GM21717 (cell line): ENCODE measurements at regions not wholly inside any gene's neighbourhood (a gene's known extent, or its start where the extent isn't known, plus 50 kb on each side); places are given as distances from the start of the nearest gene placed in this dataset.
"Not testable (repeated sequence)": the region's sequence is repeated elsewhere in the genome, so short reads cannot be mapped to it uniquely, and the experiment has no call there.

ENCODE experiments used
- ATAC-seq: cut with Tn5 transposase; IDR thresholded peaks from one replicate; pipeline ENCODE4 v1.9.1; 2021; ENCODE audit warnings: mild to moderate bottlenecking, moderate library complexity; ENCODE audit not compliant: unreplicated experiment

DNA sequence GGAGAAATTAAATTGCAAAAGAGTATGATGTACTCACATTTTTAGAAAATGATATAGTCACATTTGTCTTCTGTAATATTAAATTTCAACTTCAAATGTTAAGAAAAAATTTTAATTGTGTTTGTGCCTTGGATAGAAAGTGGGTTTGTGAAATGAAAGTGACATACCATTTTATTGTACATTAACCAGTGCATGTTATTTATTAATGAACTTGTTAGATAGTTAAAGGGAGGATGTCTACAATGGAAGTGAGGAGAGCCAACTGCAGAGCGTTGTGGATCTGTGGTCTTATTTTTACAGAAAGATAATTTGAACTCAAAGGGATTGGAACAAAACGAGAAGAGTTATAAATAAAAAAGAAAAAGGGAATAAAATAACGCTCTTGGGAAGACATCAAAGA lies 291.7 kb downstream of the ARL4A start:
- ATAC-seq = no peak

DNA sequence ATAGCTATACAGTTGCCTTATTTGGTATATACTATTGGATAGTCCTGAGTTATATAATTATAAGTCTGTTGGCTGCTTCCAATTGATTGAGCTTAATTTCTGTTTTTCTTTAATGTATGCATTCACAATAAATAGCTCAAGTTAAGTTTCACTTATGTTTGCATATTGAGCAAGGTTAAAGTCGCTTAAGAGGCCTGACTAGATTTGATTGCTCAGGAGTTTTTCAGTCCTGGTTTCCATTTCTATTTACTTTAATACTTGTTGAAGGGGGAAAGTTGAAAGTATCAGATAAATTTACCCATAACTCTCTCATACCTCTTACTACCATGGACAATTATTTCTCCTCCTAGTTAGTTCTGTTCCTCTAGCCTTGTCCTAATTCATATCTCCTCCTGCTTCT lies 294.7 kb downstream of the ARL4A start:
- no peak for ATAC-seq

DNA sequence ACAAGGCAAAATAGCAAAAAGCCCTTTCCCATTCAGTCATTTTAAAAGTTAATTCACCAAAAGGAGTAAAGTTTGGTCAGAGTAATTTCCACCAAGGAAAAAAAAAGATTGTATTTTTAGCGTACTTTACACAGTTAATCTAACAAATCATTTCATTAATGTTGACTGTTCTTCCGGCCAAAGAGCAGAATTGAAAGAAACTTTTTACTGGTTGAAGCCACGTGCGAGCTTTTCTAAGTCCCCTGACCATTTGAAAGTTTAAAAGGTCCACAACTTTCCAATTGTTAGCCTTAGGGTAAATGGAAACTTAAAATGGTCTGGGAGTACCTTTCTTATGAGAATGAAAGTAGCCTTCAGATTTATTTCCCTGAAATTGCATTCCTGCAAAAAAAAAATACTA lies 296.7 kb downstream of the ARL4A start:
- ATAC-seq = no peak

DNA sequence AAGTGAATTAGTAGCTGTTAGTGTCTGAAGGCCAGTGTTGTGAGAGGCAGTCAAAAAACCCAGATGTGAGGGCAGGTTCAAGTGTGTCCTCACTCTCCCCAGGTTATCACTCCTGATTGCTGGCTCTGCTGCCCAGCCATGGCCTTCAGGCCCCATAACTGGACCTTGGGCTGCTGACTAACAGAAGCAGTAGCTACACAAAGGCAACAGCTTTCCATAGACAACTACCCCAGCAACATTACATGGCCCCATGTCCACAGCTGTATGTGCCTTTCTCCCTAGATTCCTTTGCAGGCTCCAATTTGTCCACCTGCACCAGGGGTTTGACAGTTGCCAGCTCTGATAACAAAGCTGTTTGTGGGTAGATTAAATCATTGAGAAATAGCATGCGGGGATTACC lies 297.8 kb downstream of the ARL4A start:
- no peak for ATAC-seq

DNA sequence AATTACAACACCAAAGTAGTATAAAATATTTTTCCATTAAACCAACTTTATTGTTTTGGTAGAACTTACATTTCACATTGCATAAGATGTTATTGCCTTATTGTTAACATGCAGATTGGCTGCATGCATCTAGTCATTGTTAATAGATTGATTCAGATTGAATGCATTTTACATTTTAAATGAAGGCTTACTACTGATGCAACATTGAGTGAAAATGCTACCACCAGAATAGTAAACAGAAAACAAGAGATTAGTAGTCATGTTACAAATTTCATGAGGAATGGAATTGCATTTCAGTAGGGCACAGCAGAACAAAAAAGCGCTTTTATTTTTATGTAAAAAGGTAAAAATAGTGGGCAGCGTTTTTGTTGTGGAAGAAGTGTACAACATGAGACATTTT lies 298.3 kb downstream of the ARL4A start:
- no peak for ATAC-seq

DNA sequence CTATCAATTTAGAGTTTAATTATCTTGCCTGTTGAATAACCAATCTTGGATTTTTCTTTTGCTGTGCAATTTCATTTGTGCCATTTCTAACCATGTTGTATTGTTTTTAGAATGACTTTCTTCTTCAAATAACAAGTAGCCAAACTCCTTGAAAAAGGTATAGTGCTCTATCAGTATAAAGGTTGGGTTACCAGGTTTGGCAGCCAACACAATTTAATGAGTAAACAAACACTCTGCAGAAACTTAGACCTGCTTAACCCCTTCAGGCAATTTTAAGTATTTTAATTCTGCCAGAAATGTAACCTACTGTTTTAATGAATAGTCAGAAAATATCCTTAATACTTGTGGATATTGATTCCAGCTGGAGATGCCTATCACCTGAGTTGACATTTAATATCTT lies 299.8 kb downstream of the ARL4A start:
- ATAC-seq = no peak

DNA sequence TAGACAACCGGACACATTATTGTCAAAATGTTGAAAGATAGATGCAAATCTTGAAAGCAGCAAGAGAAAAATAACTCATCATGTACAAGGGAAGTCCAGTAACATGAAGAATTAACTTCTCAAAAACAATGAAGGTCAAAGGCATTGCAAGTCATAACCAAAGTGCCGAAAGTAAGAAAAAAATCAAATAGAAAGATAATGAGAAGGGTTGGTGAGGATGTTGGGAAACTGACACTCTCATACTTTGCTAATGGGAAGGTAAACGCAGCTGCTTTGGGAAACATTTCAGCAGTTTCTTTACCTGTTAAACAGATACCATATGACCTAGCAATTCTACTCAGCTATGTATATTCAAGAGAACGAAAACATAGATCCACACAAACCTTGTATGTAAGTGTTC lies 303.0 kb downstream of the ARL4A start:
- no peak for ATAC-seq

DNA sequence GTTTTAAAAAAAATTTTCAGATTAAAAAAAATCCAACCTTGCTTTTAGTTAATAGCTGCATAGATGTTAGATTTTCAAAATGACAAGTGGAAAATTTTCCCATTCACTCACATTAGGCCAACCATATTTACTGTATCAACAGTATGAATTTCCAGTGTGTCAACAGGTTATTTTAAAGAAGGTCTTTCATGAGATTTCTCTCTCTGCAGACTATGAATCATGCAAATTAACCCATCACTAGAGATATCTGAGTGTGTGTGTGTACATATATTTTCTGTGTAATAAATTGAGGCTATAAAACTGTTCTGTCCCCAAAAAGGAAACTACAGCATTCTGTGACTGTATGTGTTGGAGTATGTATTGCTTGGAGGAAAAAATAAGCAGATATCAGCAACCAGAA lies 305.6 kb downstream of the ARL4A start:
- ATAC-seq = no peak

DNA sequence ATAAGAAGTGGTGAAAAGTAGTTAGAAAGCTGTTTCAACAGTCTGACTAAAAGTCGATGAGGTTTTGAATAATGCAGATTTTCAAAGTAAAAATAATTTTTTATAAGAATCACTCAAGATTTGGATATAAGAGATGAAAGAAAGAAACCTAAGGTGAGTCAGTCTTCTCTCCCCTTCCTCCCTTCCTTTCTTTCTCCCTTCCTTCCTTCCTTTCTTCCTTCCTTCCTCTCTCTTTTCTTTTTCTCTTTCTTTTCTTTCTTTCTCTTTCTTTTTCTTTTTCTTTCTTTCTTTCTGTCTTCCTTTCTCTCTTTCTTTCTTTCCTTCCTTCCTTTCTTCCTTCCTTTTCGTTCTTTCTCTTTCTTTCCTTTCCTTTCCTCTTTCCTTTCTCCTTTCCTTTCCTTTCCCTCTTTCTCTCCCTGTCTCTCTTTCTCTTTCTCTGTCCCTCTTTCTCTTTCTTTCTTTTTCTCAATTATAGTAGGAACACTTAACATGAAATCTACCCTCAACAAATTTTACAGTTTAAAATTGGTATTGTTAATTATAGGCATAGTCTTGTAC lies 308.6 kb downstream of the ARL4A start:
- ATAC-seq = no peak

DNA sequence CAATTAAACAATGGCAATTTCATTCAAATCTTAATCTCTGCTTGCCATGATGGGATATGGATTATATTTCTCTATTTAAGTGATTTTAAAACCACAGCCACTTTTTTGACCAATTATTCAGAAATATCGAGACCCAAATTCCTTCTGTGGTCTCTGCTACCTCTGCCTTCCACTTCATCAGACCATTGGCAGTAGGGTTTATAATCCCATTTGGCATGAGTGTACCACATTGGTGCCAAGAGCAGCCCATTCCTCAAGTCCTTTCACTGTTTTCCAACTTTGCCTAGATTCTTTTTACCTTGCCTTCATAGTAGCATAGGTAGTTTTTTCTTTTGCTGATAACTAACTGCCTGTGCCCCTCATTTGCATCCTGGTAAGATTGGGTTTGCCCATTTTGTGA lies 319.9 kb downstream of the ARL4A start:
- ATAC-seq = no peak

DNA sequence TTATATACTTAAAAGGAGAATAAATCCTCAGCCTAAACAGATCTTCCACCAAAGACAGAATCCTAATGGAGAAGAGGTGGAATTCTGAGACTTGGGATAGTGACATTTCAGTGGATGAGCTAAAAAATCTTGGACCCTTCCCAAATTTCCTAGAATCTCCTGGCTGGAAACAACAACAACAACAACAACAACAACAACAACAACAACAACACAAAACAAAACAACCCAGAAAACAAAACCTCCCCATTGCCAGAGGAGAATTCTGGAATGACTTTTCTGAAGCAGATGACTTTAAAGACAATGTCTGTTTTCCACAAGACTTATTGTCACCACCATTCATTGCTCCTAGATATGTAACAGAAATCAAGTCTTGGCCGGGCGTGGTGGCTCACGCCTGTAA lies 322.1 kb downstream of the ARL4A start:
- no peak for ATAC-seq

DNA sequence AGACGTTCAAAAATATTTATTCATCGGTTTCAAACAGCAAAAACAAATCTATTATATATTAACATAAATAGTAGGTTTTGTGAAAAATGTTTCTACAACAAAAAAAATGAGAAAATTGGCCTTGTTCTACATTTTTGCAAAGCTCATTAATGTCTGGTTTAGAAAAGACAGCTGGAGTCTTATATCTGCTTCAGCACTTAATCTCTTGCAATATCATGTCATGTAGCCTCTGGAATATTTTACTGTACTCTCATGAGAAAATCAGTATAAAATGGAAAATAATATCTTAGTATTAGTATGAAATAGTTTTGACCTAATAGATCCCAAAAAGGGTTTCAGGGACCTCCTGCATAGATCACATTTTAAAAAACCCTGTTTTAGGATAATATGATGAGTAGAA lies 326.6 kb downstream of the ARL4A start:
- ATAC-seq = no peak

DNA sequence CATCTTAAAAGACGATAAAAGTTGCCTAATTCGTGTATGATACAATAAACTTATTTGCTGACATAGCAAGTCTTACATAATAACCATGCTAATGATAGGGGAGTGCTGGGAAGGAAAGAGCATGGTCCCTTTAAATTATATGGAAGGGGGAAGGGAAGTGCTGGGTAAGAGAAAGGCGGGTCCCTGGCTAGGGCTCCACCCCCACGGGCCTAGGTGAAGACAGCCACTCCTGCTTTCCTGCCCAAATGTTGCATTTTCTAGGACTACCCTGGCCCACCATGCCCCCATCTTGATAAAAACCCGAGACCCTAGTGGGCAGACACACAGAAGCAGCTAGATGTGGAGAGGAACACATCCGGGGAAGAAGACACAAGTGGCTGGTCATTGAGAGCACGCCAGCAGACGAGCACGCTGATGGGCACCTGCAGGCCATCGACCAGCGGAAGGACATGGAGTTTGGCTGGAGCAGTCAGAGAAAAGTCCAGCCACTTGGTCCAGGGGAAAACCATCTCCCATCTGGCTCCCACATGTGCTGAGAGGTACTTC lies 328.7 kb downstream of the ARL4A start:
- ATAC-seq = no peak

DNA sequence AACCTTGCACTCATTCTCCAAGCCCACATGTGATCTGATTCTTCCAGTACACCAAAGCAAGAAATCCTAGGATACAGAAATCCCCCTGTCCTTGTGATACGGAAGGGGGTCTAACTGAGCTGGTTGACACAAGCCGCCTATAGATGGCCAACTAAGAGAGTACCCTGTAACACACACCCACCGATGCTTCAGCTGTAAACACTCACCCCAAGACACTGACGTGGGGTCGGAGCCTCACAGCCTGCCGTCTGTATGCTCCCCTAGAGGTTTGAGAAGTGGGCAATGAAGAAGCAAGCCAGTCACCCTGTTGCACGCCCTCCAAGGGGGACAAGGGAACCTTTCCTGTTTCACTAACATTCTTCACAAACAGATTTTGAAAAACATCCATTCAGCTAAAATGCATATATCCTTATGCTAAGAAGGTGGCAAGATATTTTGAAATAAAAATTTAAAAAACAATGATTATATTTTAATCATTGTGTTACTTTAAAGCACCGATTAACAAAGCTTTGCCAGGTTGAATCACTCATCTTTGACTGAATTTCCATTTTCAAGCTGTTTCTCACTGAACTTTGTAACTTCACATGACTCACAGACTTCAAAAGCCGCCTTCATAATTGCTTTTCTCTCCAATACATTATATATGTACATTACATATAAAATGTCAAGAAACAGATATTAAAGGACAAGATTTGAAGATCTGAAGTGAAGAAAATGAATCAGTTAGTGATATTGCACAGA lies 329.3 kb downstream of the ARL4A start:
- ATAC-seq = no peak

DNA sequence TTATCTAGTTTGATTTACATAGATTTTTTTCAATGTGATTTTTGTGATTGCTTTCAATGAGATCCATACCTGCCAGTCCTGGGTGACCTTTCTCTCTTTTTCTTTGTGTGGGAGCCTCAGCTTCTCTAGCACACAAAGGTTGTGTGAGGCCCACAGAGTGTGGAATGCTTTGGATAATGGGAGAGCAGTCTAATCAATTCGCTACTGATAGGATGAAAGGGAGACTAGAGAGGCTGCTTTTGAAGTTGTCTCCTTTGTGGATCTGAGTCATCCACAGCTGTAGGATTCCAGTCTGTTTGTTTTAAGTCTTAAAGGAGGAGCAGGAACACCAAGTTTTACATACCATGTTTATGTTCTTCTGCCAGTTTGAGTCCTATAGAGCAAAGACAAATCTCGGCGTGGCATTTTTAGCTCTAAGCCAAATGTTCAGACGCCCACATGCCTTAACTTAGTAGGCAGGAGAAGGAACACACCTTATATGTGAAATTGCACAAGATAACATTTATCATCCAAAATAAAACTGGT lies 330.0 kb downstream of the ARL4A start:
- no peak for ATAC-seq

DNA sequence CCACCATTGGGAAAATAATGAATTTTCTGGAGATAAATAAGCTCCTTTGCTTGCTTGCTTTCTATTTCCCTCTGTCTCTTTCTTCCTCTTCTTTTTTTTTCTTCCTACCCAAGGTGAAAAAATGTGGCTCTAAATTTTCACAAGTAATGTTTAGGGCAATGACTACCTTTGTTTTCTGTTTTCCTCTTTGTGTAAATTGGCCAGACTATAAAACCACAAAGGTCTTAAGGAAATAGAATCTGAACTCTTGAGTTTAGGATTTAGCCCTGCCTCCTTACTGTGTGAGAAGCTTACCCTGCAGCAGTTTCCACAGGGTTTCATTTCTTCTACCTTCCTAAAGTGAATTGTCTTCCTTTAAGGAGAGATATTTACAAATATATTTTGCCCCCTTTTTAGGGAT lies 330.4 kb downstream of the ARL4A start:
- no peak for ATAC-seq

DNA sequence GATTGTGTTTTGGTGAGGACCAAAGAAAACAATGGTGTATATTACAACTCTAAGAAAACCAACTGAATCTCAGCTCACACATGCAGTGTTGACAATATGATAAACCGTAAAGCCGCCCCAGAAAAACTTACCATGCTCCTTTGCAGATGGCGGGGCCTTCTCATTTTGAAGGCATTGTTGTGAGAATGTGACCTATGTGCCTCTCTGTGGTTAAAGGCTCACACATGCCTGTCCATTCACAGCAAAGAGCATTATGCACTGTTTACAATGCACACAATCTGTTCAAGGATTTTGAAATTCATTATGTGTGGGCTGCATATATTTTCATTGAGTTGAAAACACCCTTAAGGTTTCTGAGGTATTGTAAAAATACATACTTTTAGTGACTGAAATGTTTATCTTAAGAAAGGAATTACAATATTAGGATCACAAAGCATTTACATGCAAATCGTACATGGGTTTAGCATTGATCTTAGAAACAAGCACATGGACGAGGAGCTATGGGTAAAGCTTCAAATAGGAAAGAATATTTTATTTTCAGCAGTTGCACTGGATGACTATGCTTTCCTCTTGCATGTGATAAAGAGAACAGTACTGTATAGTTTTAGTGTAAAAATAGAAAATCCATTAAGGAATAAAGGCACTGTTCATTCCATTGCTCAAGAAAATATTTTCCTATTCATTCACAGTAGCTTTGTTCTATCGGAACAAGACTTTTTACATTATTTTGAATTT lies 334.3 kb downstream of the ARL4A start:
- no peak for ATAC-seq

DNA sequence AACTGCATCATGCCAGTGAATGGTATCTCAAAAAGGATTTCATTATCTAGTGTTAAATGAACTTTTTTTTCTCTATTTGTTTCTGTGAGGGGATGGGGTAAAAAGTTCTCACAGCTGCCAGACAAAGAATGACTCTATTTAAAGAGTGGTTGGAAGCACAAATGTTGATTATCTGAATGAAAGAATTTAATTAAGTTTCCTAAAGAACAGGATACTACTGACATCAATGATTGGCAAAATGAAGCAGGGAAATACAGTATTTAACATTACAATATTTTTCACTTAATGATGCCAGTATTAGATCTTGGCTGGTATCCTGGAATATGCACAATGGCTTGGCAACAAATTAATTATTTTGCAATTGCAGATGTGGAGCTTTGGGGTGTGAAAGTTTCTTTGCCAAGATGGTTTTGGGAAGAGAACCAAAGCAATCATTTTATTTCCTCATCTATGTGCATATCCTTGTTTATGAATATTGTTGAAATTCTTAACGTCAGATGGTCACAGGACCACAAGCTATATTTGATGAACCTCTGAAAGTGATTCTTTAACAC lies 336.8 kb downstream of the ARL4A start:
- no peak for ATAC-seq

DNA sequence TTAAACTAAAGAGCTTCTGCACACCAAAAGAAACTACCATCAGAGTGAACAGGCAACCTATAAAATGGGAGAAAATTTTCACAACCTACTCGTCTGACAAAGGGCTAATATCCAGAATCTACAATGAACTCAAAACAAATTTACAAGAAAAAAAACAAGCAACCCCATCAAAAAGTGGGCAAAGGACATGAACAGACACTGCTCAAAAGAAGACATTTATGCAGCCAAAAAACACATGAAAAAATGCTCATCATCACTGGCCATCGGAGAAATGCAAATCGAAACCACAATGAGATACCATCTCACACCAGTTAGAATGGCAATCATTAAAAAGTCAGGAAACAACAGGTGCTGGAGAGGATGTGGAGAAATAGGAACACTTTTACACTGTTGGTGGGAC lies 337.6 kb downstream of the ARL4A start:
- ATAC-seq = not testable (repeated sequence)

DNA sequence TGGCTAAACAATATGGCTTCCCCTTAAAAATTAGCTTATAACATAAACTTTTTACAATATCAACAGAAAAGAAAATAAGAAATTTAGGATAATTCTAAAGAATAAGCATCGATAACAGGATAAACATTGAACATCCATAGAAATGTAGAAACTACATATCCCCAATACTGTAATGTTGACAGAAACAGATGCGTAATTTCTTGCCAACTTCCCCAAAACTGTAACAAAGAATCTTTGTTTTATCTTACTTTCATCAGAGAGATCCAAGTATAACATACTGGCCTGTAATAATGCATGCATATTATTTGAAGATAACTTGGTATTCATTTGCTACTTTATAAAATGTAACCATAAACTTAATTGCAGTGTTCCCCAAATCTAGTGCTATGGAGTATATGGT lies 339.9 kb downstream of the ARL4A start:
- no peak for ATAC-seq

DNA sequence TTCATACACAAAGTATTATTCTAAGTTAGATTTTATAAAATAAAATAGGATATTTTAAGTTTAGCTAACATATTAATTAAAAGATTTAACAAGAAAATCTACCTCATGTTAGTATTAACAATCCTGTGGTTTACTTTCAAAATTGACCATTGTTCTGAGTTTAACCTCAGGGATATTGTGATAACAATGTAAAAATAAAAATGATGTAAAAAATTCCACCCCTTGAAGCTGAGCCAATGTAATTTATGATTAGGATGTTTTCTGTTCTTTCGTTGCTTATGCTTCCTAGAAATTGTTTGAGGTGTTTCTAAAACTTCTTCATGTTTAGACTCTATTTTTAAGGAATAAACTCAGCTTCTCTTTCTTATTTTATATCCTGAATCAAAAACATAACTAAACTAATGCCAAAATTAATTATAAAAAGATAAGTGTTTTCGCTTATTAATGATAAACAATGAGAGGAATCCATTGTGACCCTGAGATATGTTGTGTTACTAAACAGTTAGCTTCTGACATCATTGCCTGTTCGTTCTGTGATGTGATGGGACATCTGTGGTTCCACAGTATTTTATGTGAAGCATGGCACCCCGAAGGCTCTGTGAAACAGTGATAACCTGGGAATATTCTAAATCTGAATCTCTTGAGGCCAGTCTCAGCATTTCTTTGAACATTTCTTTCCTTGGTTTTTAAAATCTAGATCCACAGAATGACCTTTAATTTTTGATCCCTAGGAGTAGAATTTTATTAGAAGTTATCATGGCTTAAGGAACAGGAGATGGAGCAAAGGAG lies 340.8 kb downstream of the ARL4A start:
- no peak for ATAC-seq
